ENCODE measurements at regions not wholly inside any gene's neighbourhood (a gene's known extent, or its start where the extent isn't known, plus 50 kb on each side); places are given as distances from the start of the nearest gene placed in this dataset.

DNA sequence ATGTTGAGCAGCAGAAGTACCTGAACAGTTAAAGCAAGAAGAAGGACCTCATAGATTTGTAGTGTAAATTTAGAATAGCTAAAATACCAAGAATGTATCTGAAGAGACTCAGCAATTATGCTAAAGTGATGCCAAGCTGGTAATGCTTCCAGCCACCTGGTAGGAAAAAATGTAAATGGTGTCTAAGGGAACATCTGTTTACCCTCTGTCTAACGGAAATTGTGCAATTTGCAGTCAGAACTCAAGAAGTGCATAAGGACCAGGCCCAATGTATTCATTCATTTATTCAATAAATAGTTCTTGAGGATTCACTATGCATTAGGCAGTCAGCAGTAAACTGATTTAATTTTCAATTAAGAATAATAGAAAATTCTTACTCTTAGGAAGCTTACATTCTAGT is 116.0 kb upstream of the ADGRL4 start:
- TF ChIP-seq, protein P1, sequence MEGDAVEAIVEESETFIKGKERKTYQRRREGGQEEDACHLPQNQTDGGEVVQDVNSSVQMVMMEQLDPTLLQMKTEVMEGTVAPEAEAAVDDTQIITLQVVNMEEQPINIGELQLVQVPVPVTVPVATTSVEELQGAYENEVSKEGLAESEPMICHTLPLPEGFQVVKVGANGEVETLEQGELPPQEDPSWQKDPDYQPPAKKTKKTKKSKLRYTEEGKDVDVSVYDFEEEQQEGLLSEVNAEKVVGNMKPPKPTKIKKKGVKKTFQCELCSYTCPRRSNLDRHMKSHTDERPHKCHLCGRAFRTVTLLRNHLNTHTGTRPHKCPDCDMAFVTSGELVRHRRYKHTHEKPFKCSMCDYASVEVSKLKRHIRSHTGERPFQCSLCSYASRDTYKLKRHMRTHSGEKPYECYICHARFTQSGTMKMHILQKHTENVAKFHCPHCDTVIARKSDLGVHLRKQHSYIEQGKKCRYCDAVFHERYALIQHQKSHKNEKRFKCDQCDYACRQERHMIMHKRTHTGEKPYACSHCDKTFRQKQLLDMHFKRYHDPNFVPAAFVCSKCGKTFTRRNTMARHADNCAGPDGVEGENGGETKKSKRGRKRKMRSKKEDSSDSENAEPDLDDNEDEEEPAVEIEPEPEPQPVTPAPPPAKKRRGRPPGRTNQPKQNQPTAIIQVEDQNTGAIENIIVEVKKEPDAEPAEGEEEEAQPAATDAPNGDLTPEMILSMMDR (IDR thresholded peaks at IDR 0.05; ENCODE audit: insufficient read depth, low read length), result no peak
- TF ChIP-seq, protein P2, sequence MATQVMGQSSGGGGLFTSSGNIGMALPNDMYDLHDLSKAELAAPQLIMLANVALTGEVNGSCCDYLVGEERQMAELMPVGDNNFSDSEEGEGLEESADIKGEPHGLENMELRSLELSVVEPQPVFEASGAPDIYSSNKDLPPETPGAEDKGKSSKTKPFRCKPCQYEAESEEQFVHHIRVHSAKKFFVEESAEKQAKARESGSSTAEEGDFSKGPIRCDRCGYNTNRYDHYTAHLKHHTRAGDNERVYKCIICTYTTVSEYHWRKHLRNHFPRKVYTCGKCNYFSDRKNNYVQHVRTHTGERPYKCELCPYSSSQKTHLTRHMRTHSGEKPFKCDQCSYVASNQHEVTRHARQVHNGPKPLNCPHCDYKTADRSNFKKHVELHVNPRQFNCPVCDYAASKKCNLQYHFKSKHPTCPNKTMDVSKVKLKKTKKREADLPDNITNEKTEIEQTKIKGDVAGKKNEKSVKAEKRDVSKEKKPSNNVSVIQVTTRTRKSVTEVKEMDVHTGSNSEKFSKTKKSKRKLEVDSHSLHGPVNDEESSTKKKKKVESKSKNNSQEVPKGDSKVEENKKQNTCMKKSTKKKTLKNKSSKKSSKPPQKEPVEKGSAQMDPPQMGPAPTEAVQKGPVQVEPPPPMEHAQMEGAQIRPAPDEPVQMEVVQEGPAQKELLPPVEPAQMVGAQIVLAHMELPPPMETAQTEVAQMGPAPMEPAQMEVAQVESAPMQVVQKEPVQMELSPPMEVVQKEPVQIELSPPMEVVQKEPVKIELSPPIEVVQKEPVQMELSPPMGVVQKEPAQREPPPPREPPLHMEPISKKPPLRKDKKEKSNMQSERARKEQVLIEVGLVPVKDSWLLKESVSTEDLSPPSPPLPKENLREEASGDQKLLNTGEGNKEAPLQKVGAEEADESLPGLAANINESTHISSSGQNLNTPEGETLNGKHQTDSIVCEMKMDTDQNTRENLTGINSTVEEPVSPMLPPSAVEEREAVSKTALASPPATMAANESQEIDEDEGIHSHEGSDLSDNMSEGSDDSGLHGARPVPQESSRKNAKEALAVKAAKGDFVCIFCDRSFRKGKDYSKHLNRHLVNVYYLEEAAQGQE (IDR thresholded peaks at IDR 0.05; ENCODE audit: insufficient replicate concordance, low read depth), result no peak
- no peak for TF ChIP-seq POLR2AphosphoS5 (IDR thresholded peaks at IDR 0.05; ENCODE audit: low read depth)
- TF ChIP-seq GABPA (IDR thresholded peaks at IDR 0.05; ENCODE audit: low read depth), result no peak
